Neural progenitor cell (in vitro differentiated cells): ENCODE measurements at regions not wholly inside any gene's neighbourhood (a gene's known extent, or its start where the extent isn't known, plus 50 kb on each side); places are given as distances from the start of the nearest gene placed in this dataset.

ENCODE experiments used
- EZH2 ChIP-seq: fragments of 200-600 bp; sonication (generic); IDR thresholded peaks from 2 replicates; pipeline ENCODE4 v1.6.1; 2017; ENCODE audit warnings: antibody characterized with exemption, mild to moderate bottlenecking, moderate library complexity
- EZH2phosphoT487 ChIP-seq: fragments of 200-600 bp; sonication (generic); IDR thresholded peaks from 2 replicates; pipeline ENCODE4 v1.6.1; 2017; ENCODE audit warnings: antibody characterized with exemption
- TF ChIP-seq, protein P1 (sequence below): fragments of 200-600 bp; sonication (generic); IDR thresholded peaks from 2 replicates; pipeline ENCODE4 v1.5.1; 2017; ENCODE audit warnings: antibody characterized with exemption, mild to moderate bottlenecking

DNA sequence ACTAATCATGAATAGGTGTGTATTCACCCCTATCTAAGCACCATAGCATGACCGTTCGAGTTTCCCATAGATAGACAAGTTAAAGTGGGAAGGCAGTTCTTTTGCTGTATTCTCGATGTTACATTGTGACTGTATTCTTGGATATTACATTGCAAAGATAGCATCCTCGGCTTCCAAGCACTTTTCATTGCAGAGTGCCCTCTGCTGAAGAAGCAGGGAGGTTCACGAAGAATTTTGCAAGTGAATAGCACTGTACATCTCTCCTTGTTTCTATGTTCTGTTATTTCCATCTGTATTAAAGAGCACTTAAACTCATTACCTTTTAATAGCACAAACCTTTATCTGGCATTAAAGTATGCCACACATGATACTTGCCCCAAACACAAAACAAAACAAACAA, 426.7 kb upstream of the ARX start:
- TF ChIP-seq, protein P1, sequence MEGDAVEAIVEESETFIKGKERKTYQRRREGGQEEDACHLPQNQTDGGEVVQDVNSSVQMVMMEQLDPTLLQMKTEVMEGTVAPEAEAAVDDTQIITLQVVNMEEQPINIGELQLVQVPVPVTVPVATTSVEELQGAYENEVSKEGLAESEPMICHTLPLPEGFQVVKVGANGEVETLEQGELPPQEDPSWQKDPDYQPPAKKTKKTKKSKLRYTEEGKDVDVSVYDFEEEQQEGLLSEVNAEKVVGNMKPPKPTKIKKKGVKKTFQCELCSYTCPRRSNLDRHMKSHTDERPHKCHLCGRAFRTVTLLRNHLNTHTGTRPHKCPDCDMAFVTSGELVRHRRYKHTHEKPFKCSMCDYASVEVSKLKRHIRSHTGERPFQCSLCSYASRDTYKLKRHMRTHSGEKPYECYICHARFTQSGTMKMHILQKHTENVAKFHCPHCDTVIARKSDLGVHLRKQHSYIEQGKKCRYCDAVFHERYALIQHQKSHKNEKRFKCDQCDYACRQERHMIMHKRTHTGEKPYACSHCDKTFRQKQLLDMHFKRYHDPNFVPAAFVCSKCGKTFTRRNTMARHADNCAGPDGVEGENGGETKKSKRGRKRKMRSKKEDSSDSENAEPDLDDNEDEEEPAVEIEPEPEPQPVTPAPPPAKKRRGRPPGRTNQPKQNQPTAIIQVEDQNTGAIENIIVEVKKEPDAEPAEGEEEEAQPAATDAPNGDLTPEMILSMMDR = peak; percentile 45
- no peak for TF ChIP-seq EZH2
- TF ChIP-seq EZH2phosphoT487 = no peak
